Psoas muscle (tissue), 7 donors: ENCODE measurements at regions not wholly inside any gene's neighbourhood (a gene's known extent, or its start where the extent isn't known, plus 50 kb on each side); places are given as distances from the start of the nearest gene placed in this dataset.

Experiments used
- ATAC-seq, 4 donors: fragments of 200-7000 bp; cut with Tn5 transposase; one replicate each; pipeline ENCODE4 v1.9.1; 2020; ENCODE audit warnings: moderate library complexity in 3 of 4, mild to moderate bottlenecking in 2 of 4
- DNase-seq, 2 donors: peaks; one replicate each; pipeline ENCODE4 v3.0.0-alpha.2; 2020
- H3K27ac ChIP-seq: fragments of 200-600 bp; one replicate; pipeline ENCODE4 v1.8.0; 2022
- H3K27me3 ChIP-seq, 3 donors: fragments of 200-600 bp in 1 of 3; one replicate each; pipeline versions ENCODE4 v1.6.1 to v1.8.0; 2013 to 2022; ENCODE audit warnings: low read length in 2 of 3, mild to moderate bottlenecking in 2 of 3, moderate library complexity in 1 of 3; ENCODE audit not compliant: insufficient read depth in 3 of 3
- H3K36me3 ChIP-seq, 2 donors: fragments of 200-600 bp in 1 of 2; one replicate each; pipeline versions ENCODE4 v1.6.1 to v1.8.0; 2013 to 2022; ENCODE audit warnings: low read depth in 1 of 2, mild to moderate bottlenecking in 1 of 2, moderate library complexity in 1 of 2; ENCODE audit not compliant: insufficient read depth in 1 of 2
- H3K4me1 ChIP-seq: fragments of 200-600 bp; one replicate; pipeline ENCODE4 v1.8.0; 2022
- H3K4me3 ChIP-seq: fragments of 200-600 bp; one replicate; pipeline ENCODE4 v1.8.0; 2022; ENCODE audit warnings: mild to moderate bottlenecking
- H3K9me3 ChIP-seq: fragments of 200-600 bp; one replicate; pipeline ENCODE4 v1.8.0; 2022
- CTCF ChIP-seq: fragments of 200-600 bp; IDR thresholded peaks from one replicate; pipeline ENCODE4 v1.8.0; 2022; ENCODE audit warnings: antibody characterized with exemption
- WGBS, 3 donors: extraction: QIAGEN DNeasy Blood & Tissue Kit; methylation state at CpG; one replicate each; pipeline versions ENCODE4 v1.1.6 to v1.1.7; 2013; 5-methylcytosine and 5-hydroxymethylcytosine counted together
- intact Hi-C, 2 donors: fragments of 100-400 bp; cut with DNase I; formaldehyde crosslinking; loops; one replicate each; pipeline versions ENCODE4 v1.11.0 to v1.14.2; 2022
- donor health status: healthy with polysubstance abuse.
- donor health status: DM: no; HTN: no; CAD: no; lungs with moderate emphysema.
- donor health status: Bipolar disorder and iron deficiency.
- donor health status: healthy.
- donor health status: DM: yes; HTN: yes; CAD: no.
- donor health status: DM: no; HTN: no; CAD: no.
- donor health status: DM: yes; HTN: yes; CAD: no.

- intact Hi-C loops, result no loop called here
- no peak for TF ChIP-seq CTCF
- no peaks in the 10 kb centered on the region for H3K4me1 ChIP-seq
- no peak overlapping the region for H3K27ac ChIP-seq
- H3K27me3 ChIP-seq, result no peaks in the 10 kb centered on the region
- no peaks in the 10 kb centered on the region for H3K9me3 ChIP-seq
- 97% methylated on average over 1 of the region's 1 CpG for WGBS, 3 donors
- no peak overlapping the region for H3K4me3 ChIP-seq
- ATAC-seq (no peak), DNase-seq (no peak)
- no peaks in the 10 kb centered on the region for H3K36me3 ChIP-seq
Measured at GRCh38 chr5:77151501-77151900, 59.0 kb upstream of the PDE8B start.

GRCh38 chr5:77146896-77147295, 59.8 kb upstream of the ZBED3 start:
- Histone ChIP-seq H3K27me3 (no peaks in the 10 kb centered on the region), H3K9me3 (no peaks in the 10 kb centered on the region), H3K4me1 (no peaks in the 10 kb centered on the region), H3K27ac (no peak overlapping the region), H3K4me3 (no peak overlapping the region), H3K36me3 (no peaks in the 10 kb centered on the region)
- intact Hi-C loops, result loop anchor here (2.0 to 10.0 kb wide), 2 partner anchors 92 to 348 kb away; partner anchors contain the start of gene WDR41 (in 1 of the 2)
- 84 to 87% (median 87%) methylated on average over 2 of the region's 2 CpGs for WGBS, 3 donors
- DNase-seq (no peak), ATAC-seq (no peak)
- no peak for TF ChIP-seq CTCF

- H3K9me3 ChIP-seq, result no peaks in the 10 kb centered on the region
- intact Hi-C loops, result loop anchor here (1.0 to 10.0 kb wide), 3 partner anchors 93 to 349 kb away; partner anchors contain the start of gene WDR41 (in 2 of the 2)
- WGBS, 3 donors, result 71 to 90% (median 81%) methylated on average over 1 of the region's 1 CpG
- no peaks in the 10 kb centered on the region for H3K27me3 ChIP-seq
- no peaks in the 10 kb centered on the region for H3K36me3 ChIP-seq
- DNase-seq, result no peak
- H3K4me3 ChIP-seq, result no peak overlapping the region
- ATAC-seq, result no peak
- H3K4me1 ChIP-seq, result no peaks in the 10 kb centered on the region
- H3K27ac ChIP-seq, result no peak overlapping the region
- no peak for TF ChIP-seq CTCF
Measured at GRCh38 chr5:77145666-77146065, 58.6 kb upstream of the ZBED3 start.

GRCh38 chr5:77144837-77145139, 57.7 kb upstream of the ZBED3 start:
- Histone ChIP-seq H3K27ac (no peak overlapping the region), H3K27me3 (no peaks in the 10 kb centered on the region), H3K4me1 (no peaks in the 10 kb centered on the region), H3K36me3 (no peaks in the 10 kb centered on the region), H3K9me3 (no peaks in the 10 kb centered on the region), H3K4me3 (no peak overlapping the region)
- 60 to 79% (median 66%) methylated on average over 1 of the region's 1 CpG for WGBS, 3 donors
- DNase-seq (no peak), ATAC-seq (no peak)
- TF ChIP-seq CTCF, result no peak
- intact Hi-C loops, result loop anchor here (1.0 to 10.0 kb wide), 2 partner anchors 348 to 350 kb away; partner anchors contain the start of gene WDR41 (in 2 of the 2)
